Panc1 (cell line): ENCODE measurements at regions not wholly inside any gene's neighbourhood (a gene's known extent, or its start where the extent isn't known, plus 50 kb on each side); places are given as distances from the start of the nearest gene placed in this dataset.

Source experiments
- ATAC-seq: fragments of 200-7000 bp; cut with Tn5 transposase; 2 replicates; pipeline ENCODE4 v1.9.1; 2020; ENCODE audit warnings: mild to moderate bottlenecking, moderate library complexity
- BruUV-seq: library from RNA; stranded (reverse); fragments of 400-500 nt; replicated peaks from 2 replicates; lab custom pipeline; 2021; lab: Mats Ljungman, UMichigan
- CTCF ChIA-PET: fragments of 300-600 bp; sonication (Branson Sonifier 250); formaldehyde crosslinking; loops from one replicate; lab custom pipeline; 2022; ENCODE audit warnings: antibody characterized with exemption; lab: Charles Lee
- POLR2A ChIA-PET: fragments of 300-600 bp; sonication (Branson Sonifier 250); formaldehyde crosslinking; loops from one replicate; lab custom pipeline; 2022; ENCODE audit warnings: antibody characterized with exemption; lab: Charles Lee
- DNase-seq: peaks from one replicate; pipeline ENCODE4 v3.0.0-alpha.2; 2010; ENCODE audit warnings: low read depth, low spot score
- H3K27ac ChIP-seq: 2 replicates; pipeline ENCODE4 v1.5.1; 2011; ENCODE audit warnings: mild to moderate bottlenecking, low read length, inconsistent platforms
- H3K27me3 ChIP-seq: fragments of 200-500 bp; sonication (Bioruptor generic); 2 replicates; pipeline ENCODE4 v1.6.0; 2014; ENCODE audit warnings: low read length, inconsistent platforms; ENCODE audit not compliant: control insufficient read depth, insufficient read depth
- H3K36me3 ChIP-seq: fragments of 200-500 bp; sonication (Bioruptor generic); 2 replicates; pipeline ENCODE4 v1.5.1; 2014; ENCODE audit warnings: inconsistent platforms, mild to moderate bottlenecking, low read length, moderate library complexity; ENCODE audit not compliant: control insufficient read depth, insufficient read depth
- H3K4me1 ChIP-seq: 2 replicates; pipeline ENCODE4 v1.5.1; 2011; ENCODE audit warnings: inconsistent platforms, mild to moderate bottlenecking, low read length, moderate library complexity; ENCODE audit not compliant: control insufficient read depth, insufficient read depth
- H3K4me3 ChIP-seq, 2 experiments: 2 replicates each; pipeline ENCODE4 v1.5.1; 2011 to 2012; ENCODE audit warnings: low read depth in 2 of 2, low read length in 2 of 2, mild to moderate bottlenecking in 2 of 2, inconsistent platforms in 1 of 2, moderate library complexity in 1 of 2
- H3K9me3 ChIP-seq: fragments of 200-500 bp; sonication (Bioruptor generic); 2 replicates; pipeline ENCODE4 v1.5.1; 2014; ENCODE audit warnings: low read depth, mild to moderate bottlenecking, inconsistent platforms, low read length, moderate library complexity; ENCODE audit not compliant: control insufficient read depth, insufficient read depth
- POLR2AphosphoS5 ChIP-seq: IDR thresholded peaks from 2 replicates; pipeline ENCODE4 v1.6.1; 2012; ENCODE audit warnings: mild to moderate bottlenecking, low read depth, low read length, moderate library complexity
- SIN3A ChIP-seq: IDR thresholded peaks from 2 replicates; pipeline ENCODE4 v1.6.1; 2012; ENCODE audit warnings: low read depth, mild to moderate bottlenecking, low read length, moderate library complexity, borderline replicate concordance; ENCODE audit not compliant: insufficient read depth
- TCF7L2 ChIP-seq: IDR thresholded peaks from 2 replicates; pipeline ENCODE4 v1.6.1; 2011; ENCODE audit warnings: mild to moderate bottlenecking, low read depth, low read length, inconsistent platforms
- in situ Hi-C: cut with HindIII; loops from 2 replicates; pipeline ENCODE4 v1.10.0; 2016; ENCODE audit warnings: low sequenced_read_pairs, low pct_unique_long_range_greater_than_20kb
- intact Hi-C: fragments of 100-400 bp; cut with micrococcal nuclease; formaldehyde crosslinking; loops from one replicate; pipeline ENCODE4 v1.10.0; 2022; ENCODE audit not compliant: unreplicated experiment
- TF ChIP-seq, protein P1 (sequence below): fragments of 450-650 bp; IDR thresholded peaks from 2 replicates; pipeline ENCODE4 v1.5.1; 2017; ENCODE audit warnings: mild to moderate bottlenecking
- TF ChIP-seq, protein P2 (sequence below), 2 experiments: IDR thresholded peaks; 2 replicates each; pipeline ENCODE4 v1.6.1; 2011 to 2012; ENCODE audit warnings: low read depth in 2 of 2, control low read depth in 1 of 2, low read length in 1 of 2, mild to moderate bottlenecking in 1 of 2, moderate library complexity in 1 of 2; ENCODE audit not compliant: insufficient read depth in 1 of 2

DNA sequence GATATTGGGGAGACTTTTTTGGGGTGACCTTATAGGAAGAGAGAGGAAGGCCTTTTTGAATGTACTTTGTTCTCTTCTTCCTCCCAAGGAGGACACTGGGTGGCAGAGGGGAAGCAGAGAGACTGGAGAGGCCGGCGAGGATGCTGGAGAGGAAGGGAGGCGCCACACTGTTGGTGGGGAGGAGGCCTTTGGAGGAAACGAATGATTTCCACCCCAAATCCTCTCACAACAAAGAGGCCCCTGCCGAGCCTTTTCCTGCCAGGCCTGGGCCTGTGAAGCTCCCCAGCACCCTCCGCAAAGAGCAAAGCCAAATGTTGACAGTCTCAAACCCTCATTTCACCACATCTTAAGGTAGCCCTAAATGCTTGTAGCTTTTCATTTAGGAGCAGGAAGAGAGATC lies 59.0 kb upstream of the UPP2 start:
- no peak for DNase-seq
- Histone ChIP-seq H3K4me3 (no peak overlapping the region), H3K27me3 (peaks cover 10% of the 10 kb centered on the region), H3K9me3 (no peaks in the 10 kb centered on the region), H3K4me1 (no peaks in the 10 kb centered on the region), H3K36me3 (no peaks in the 10 kb centered on the region), H3K27ac (no peak overlapping the region)
- ATAC-seq = no peak
- TF ChIP-seq POLR2AphosphoS5 (no peak), TCF7L2 (no peak), SIN3A (no peak)
- TF ChIP-seq, protein P1, sequence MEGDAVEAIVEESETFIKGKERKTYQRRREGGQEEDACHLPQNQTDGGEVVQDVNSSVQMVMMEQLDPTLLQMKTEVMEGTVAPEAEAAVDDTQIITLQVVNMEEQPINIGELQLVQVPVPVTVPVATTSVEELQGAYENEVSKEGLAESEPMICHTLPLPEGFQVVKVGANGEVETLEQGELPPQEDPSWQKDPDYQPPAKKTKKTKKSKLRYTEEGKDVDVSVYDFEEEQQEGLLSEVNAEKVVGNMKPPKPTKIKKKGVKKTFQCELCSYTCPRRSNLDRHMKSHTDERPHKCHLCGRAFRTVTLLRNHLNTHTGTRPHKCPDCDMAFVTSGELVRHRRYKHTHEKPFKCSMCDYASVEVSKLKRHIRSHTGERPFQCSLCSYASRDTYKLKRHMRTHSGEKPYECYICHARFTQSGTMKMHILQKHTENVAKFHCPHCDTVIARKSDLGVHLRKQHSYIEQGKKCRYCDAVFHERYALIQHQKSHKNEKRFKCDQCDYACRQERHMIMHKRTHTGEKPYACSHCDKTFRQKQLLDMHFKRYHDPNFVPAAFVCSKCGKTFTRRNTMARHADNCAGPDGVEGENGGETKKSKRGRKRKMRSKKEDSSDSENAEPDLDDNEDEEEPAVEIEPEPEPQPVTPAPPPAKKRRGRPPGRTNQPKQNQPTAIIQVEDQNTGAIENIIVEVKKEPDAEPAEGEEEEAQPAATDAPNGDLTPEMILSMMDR = no peak
- TF ChIP-seq, protein P2, sequence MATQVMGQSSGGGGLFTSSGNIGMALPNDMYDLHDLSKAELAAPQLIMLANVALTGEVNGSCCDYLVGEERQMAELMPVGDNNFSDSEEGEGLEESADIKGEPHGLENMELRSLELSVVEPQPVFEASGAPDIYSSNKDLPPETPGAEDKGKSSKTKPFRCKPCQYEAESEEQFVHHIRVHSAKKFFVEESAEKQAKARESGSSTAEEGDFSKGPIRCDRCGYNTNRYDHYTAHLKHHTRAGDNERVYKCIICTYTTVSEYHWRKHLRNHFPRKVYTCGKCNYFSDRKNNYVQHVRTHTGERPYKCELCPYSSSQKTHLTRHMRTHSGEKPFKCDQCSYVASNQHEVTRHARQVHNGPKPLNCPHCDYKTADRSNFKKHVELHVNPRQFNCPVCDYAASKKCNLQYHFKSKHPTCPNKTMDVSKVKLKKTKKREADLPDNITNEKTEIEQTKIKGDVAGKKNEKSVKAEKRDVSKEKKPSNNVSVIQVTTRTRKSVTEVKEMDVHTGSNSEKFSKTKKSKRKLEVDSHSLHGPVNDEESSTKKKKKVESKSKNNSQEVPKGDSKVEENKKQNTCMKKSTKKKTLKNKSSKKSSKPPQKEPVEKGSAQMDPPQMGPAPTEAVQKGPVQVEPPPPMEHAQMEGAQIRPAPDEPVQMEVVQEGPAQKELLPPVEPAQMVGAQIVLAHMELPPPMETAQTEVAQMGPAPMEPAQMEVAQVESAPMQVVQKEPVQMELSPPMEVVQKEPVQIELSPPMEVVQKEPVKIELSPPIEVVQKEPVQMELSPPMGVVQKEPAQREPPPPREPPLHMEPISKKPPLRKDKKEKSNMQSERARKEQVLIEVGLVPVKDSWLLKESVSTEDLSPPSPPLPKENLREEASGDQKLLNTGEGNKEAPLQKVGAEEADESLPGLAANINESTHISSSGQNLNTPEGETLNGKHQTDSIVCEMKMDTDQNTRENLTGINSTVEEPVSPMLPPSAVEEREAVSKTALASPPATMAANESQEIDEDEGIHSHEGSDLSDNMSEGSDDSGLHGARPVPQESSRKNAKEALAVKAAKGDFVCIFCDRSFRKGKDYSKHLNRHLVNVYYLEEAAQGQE (IDR thresholded peaks at IDR 0.05; ENCODE audit: insufficient read depth in 1 of 2, low read depth in 2 of 2, low read length in 1 of 2) = no peak
- in situ Hi-C loops = no loop called here
- BruUV-seq = no TSS peak
- intact Hi-C loops = no loop called here
- ChIA-PET POLR2A (no interaction called here), CTCF (no interaction called here)

DNA sequence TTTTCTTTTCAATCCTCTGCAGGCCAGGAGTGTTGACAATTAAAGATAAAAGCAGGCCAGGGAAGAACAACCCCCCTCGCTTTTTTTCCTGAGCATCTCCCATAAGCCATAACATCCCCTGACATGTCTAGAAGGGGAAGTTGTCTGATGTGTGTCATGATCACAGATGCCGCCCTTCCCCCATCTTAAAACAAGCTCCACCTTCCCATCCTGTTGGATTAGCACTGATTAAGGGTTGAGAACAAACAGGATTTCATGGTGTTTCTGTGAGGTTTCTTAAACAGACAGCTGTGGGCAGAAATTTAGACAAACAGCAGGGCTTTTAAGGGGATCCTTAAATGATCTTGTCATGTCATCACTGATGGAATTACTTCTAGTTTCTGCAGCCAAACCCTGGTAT lies 59.4 kb upstream of the UPP2 start:
- H3K36me3 ChIP-seq = no peaks in the 10 kb centered on the region
- intact Hi-C loops (no loop called here), in situ Hi-C loops (no loop called here)
- H3K27me3 ChIP-seq = peaks cover 6% of the 10 kb centered on the region
- H3K27ac ChIP-seq = no peak overlapping the region
- H3K4me1 ChIP-seq = no peaks in the 10 kb centered on the region
- POLR2A ChIA-PET = no interaction called here
- no peak overlapping the region for H3K4me3 ChIP-seq
- H3K9me3 ChIP-seq = no peaks in the 10 kb centered on the region
- CTCF ChIA-PET = no interaction called here
- DNase-seq (no peak), ATAC-seq (no peak)
- BruUV-seq = no TSS peak
- TF ChIP-seq, protein P1 = no peak
- TF ChIP-seq, protein P2 (IDR thresholded peaks at IDR 0.05; ENCODE audit: insufficient read depth in 1 of 2, low read depth in 2 of 2, low read length in 1 of 2) = no peak
- TF ChIP-seq SIN3A (no peak), TCF7L2 (no peak), POLR2AphosphoS5 (no peak)
